ENCODE measurements at regions not wholly inside any gene's neighbourhood (a gene's known extent, or its start where the extent isn't known, plus 50 kb on each side); places are given as distances from the start of the nearest gene placed in this dataset.

DNA sequence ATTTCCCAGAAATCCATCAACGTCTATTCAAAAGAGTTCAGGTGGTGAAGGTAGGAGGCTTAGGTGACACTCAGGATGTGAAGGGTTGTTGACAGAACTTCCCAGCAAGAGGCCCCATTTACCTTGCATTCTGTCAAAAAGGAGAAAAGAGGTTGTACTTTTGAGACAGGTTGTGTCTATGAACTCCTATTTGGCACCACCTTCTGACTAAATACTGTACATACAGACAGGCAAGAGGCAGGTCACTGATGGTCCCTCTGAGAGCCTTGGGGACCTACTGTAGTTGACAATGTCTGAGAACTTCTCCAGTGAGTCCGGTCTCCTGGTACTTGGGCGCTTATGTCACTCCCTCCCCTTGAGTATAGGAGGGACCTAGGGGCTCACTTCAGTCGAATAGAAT lies 479.3 kb upstream of the ZFHX3 start:
- Histone ChIP-seq H3K27ac (ENCODE audit: low read length) (no peak overlapping the region), H3K9me3 (ENCODE audit: insufficient read depth, low read depth, low read length) (no peaks in the 10 kb centered on the region), H3K4me3 (ENCODE audit: low read length) (no peak overlapping the region), H3K36me3 (ENCODE audit: insufficient read depth, low read depth, low read length) (no peaks in the 10 kb centered on the region), H3K9ac (ENCODE audit: low read depth, low read length) (no peak overlapping the region), H3K27me3 (ENCODE audit: insufficient read depth, low read length) (no peaks in the 10 kb centered on the region), H3K4me1 (ENCODE audit: insufficient read depth, low read length) (no peaks in the 10 kb centered on the region; the same call in 1 of the 2 replicates)

DNA sequence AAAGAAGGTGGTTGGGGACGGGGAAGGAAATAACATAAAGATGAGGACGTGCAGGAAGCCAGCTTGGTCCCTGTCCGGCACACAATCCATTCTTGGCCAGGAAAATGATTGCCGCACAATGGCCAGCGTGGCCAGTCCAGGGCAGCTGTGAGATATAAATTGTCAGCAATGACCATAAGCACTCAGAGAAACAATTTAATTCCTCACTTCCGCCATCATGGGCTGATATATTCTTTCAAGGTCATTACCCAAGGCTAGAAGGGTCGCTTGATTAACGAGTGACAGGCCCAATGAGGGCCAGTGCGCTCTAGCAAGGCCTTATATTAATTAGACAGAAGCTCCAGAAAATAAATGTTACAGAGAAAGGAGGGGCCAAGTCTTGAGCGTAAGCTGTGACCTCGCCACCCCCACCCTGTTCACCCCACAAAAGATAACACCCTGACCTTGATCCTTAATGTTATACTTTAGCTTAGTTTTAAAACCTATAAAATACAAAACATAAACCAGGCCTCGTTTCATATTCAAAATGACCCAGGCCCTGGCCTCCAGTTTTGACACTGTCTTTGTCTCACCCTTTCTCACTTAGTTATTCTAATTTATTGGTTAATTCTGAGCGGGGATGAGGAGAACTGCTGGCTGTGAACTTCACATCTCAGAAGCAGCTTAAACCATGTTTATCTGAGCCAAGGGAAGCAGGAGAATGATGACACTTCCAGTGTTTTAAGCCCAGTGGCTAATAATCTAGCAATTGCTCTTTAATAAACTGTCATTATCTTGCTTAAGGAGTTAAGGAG lies 478.3 kb upstream of the ZFHX3 start:
- H3K27ac ChIP-seq (ENCODE audit: low read length): no peak overlapping the region
- H3K36me3 ChIP-seq (ENCODE audit: insufficient read depth, low read depth, low read length): no peaks in the 10 kb centered on the region
- H3K4me3 ChIP-seq (ENCODE audit: low read length): no peak overlapping the region
- H3K9me3 ChIP-seq (ENCODE audit: insufficient read depth, low read depth, low read length): no peaks in the 10 kb centered on the region
- no peaks in the 10 kb centered on the region; the same call in 1 of the 2 replicates for H3K4me1 ChIP-seq (ENCODE audit: insufficient read depth, low read length)
- no peak overlapping the region for H3K9ac ChIP-seq (ENCODE audit: low read depth, low read length)
- no peaks in the 10 kb centered on the region for H3K27me3 ChIP-seq (ENCODE audit: insufficient read depth, low read length)

DNA sequence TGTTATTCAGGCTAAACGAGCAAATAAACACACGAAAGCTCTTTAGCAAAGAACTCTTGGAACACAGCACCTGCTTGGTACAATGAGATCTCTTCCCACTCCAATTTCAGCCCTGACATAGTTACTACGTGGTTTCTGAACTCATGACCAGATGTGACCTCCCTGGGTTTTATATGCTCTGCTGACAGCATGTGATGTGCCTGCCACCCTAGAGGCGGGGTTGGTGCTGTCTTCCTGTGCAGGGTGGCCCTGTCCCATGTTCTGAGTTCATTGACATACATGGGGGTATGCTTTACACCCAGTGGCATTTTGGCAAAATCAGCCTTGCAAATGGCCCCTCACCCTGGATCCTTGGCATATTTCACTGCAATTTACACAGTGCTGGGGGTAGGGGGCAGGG lies 475.3 kb upstream of the ZFHX3 start:
- Histone ChIP-seq H3K4me3 (ENCODE audit: low read length) (no peak overlapping the region), H3K9me3 (ENCODE audit: insufficient read depth, low read depth, low read length) (no peaks in the 10 kb centered on the region), H3K9ac (ENCODE audit: low read depth, low read length) (no peak overlapping the region)

GRCh38 chr16:73521499-73521898 lies 473.6 kb upstream of the ZFHX3 start:
- Histone ChIP-seq H3K4me1 (ENCODE audit: insufficient read depth, low read length) (no peaks in the 10 kb centered on the region; the same call in 1 of the 2 replicates), H3K9me3 (ENCODE audit: insufficient read depth, low read depth, low read length) (no peaks in the 10 kb centered on the region), H3K27me3 (ENCODE audit: insufficient read depth, low read length) (no peaks in the 10 kb centered on the region), H3K36me3 (ENCODE audit: insufficient read depth, low read depth, low read length) (no peaks in the 10 kb centered on the region), H3K27ac (ENCODE audit: low read length) (no peak overlapping the region), H3K9ac (ENCODE audit: low read depth, low read length) (no peak overlapping the region), H3K4me3 (ENCODE audit: low read length) (no peak overlapping the region)

More for the DNA sequence above, 475.3 kb upstream of the ZFHX3 start:
- H3K36me3 ChIP-seq (ENCODE audit: insufficient read depth, low read depth, low read length): no peaks in the 10 kb centered on the region
- no peaks in the 10 kb centered on the region for H3K27me3 ChIP-seq (ENCODE audit: insufficient read depth, low read length)
- H3K4me1 ChIP-seq (ENCODE audit: insufficient read depth, low read length): no peaks in the 10 kb centered on the region; the same call in 1 of the 2 replicates
- no peak overlapping the region for H3K27ac ChIP-seq (ENCODE audit: low read length)

DNA sequence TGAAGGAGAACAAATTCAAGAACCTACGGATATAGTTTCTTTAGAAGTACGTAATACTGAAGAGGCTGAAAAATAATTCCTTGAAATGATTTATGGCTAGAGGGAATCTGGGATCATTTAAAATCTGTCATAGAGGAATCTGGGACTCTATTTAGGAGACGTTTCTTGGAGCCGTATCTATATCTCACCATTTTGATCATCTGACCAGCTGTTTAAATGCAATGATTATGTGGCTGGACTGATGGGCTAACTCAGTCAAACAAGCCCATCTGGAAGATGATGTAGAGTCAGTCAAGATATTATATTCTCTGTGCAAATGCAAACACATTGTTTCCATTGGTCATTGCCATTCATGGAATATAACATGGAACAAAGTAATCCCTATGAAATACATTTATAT lies 467.7 kb upstream of the ZFHX3 start:
- H3K4me3 ChIP-seq (ENCODE audit: low read length): no peak overlapping the region
- H3K36me3 ChIP-seq (ENCODE audit: insufficient read depth, low read depth, low read length): no peaks in the 10 kb centered on the region
- H3K27me3 ChIP-seq (ENCODE audit: insufficient read depth, low read length): no peaks in the 10 kb centered on the region
- no peak overlapping the region for H3K27ac ChIP-seq (ENCODE audit: low read length)
- H3K4me1 ChIP-seq (ENCODE audit: insufficient read depth, low read length): no peaks in the 10 kb centered on the region
- no peak overlapping the region for H3K9ac ChIP-seq (ENCODE audit: low read depth, low read length)
- H3K9me3 ChIP-seq (ENCODE audit: insufficient read depth, low read depth, low read length): no peaks in the 10 kb centered on the region

GRCh38 chr16:73510852-73511251 lies 462.9 kb upstream of the ZFHX3 start:
- H3K4me3 ChIP-seq (ENCODE audit: low read length): no peak overlapping the region
- no peaks in the 10 kb centered on the region for H3K36me3 ChIP-seq (ENCODE audit: insufficient read depth, low read depth, low read length)
- no peak overlapping the region for H3K27ac ChIP-seq (ENCODE audit: low read length)
- H3K9ac ChIP-seq (ENCODE audit: low read depth, low read length): no peak overlapping the region
- no peaks in the 10 kb centered on the region for H3K27me3 ChIP-seq (ENCODE audit: insufficient read depth, low read length)
- H3K4me1 ChIP-seq (ENCODE audit: insufficient read depth, low read length): no peaks in the 10 kb centered on the region
- H3K9me3 ChIP-seq (ENCODE audit: insufficient read depth, low read depth, low read length): no peaks in the 10 kb centered on the region

- Histone ChIP-seq H3K4me1 (ENCODE audit: insufficient read depth, low read length) (no peaks in the 10 kb centered on the region), H3K9me3 (ENCODE audit: insufficient read depth, low read depth, low read length) (no peaks in the 10 kb centered on the region), H3K27me3 (ENCODE audit: insufficient read depth, low read length) (no peaks in the 10 kb centered on the region), H3K36me3 (ENCODE audit: insufficient read depth, low read depth, low read length) (no peaks in the 10 kb centered on the region), H3K27ac (ENCODE audit: low read length) (no peak overlapping the region), H3K4me3 (ENCODE audit: low read length) (no peak overlapping the region), H3K9ac (ENCODE audit: low read depth, low read length) (no peak overlapping the region)
Measured at GRCh38 chr16:73506568-73507056, 458.7 kb upstream of the ZFHX3 start.

DNA sequence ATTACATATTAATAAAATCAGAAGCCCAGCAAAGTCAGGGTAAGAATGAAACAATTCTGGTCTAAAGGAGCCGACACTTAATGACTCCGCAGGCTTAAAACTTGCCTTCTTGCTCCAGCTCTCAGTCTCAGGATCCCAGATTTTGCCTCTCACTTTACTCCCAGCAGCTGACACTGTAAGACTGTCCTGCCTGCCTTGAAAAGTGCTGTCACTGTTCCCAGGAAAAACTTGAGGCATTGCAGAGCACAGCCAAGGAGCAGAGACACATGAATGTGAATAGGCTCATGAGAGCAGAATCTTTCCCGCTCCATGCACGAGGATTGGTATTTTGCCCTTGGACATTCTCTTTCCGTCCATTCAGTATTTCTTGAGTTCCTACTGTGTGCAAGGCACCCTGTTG lies 457.6 kb upstream of the ZFHX3 start:
- H3K9ac ChIP-seq (ENCODE audit: low read depth, low read length): no peak overlapping the region
- H3K4me1 ChIP-seq (ENCODE audit: insufficient read depth, low read length): no peaks in the 10 kb centered on the region
- H3K9me3 ChIP-seq (ENCODE audit: insufficient read depth, low read depth, low read length): no peaks in the 10 kb centered on the region
- no peaks in the 10 kb centered on the region for H3K36me3 ChIP-seq (ENCODE audit: insufficient read depth, low read depth, low read length)
- H3K27ac ChIP-seq (ENCODE audit: low read length): no peak overlapping the region
- H3K4me3 ChIP-seq (ENCODE audit: low read length): no peak overlapping the region
- no peaks in the 10 kb centered on the region for H3K27me3 ChIP-seq (ENCODE audit: insufficient read depth, low read length)

DNA sequence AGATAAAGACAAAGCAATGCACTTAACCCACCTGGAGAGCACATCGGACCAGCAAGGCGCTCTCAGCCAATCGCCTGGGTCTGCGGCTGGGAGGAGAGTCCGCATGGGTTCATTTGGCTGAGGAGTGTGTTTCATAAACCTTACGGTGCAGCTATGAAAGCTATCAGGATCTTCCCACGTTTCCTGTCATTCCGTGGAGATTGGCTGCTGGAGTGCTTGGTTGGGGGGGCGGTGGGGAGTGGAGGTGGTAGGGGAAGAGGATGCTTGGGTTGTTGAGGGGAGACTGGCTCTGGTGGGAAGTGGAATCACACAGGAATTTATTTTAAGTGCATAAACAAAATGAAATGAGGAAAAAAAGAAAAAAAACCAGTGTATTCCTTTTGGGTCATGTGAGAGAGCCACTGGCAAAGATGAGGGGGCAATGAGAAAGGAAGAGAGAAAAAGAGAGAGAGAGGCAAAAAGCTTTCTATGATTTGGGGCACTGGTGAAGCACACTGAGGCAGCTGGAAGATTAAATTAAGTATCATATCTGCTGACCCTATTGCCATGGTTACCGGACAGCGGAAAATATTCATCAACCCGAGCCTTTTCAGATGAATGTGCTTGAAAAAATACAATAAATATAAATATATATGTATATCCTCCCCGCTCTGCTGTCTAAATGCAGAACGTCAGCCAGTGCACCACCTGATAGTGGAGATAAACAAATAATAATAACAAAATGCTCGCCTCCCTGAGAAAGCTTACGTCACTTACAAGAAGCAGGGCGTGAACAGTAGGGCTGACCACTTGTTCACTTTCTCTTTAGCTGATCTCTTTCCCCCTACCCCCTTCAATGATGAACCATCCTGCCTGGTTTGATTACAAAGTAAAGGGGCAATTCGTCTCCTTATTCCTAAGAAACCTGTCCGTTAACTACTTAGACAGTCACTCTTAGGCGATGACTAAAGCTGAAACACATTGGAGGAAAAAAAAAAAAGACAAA lies 457.0 kb upstream of the ZFHX3 start:
- H3K27me3 ChIP-seq (ENCODE audit: insufficient read depth, low read length): no peaks in the 10 kb centered on the region
- no peak overlapping the region for H3K27ac ChIP-seq (ENCODE audit: low read length)
- H3K4me3 ChIP-seq (ENCODE audit: low read length): no peak overlapping the region
- no peaks in the 10 kb centered on the region for H3K36me3 ChIP-seq (ENCODE audit: insufficient read depth, low read depth, low read length)
- no peak overlapping the region for H3K9ac ChIP-seq (ENCODE audit: low read depth, low read length)
- no peaks in the 10 kb centered on the region for H3K4me1 ChIP-seq (ENCODE audit: insufficient read depth, low read length)
- H3K9me3 ChIP-seq (ENCODE audit: insufficient read depth, low read depth, low read length): no peaks in the 10 kb centered on the region

DNA sequence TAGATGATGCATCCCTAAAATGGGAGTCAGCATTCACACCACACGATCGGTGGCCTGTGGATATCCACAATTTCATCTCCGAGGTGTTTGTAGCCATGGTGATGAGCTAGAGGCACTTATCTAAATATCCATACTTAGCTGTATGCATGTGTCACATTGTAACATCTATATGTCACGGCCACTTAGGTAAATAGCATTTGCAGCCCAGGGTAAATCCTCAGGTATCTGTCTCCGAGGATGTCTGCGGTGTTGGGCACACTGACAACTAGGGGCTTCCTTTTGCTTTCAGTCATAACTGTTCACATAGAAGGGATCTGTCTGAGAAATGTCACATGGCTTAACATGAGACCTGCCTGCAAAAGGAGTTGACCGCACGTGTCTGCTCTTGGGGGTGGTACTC lies 455.2 kb upstream of the ZFHX3 start:
- no peaks in the 10 kb centered on the region for H3K27me3 ChIP-seq (ENCODE audit: insufficient read depth, low read length)
- no peak overlapping the region for H3K27ac ChIP-seq (ENCODE audit: low read length)
- H3K36me3 ChIP-seq (ENCODE audit: insufficient read depth, low read depth, low read length): no peaks in the 10 kb centered on the region
- H3K4me3 ChIP-seq (ENCODE audit: low read length): no peak overlapping the region
- H3K9ac ChIP-seq (ENCODE audit: low read depth, low read length): no peak overlapping the region
- H3K4me1 ChIP-seq (ENCODE audit: insufficient read depth, low read length): no peaks in the 10 kb centered on the region
- H3K9me3 ChIP-seq (ENCODE audit: insufficient read depth, low read depth, low read length): no peaks in the 10 kb centered on the region

- Histone ChIP-seq H3K27me3 (ENCODE audit: insufficient read depth, low read length) (no peaks in the 10 kb centered on the region), H3K4me3 (ENCODE audit: low read length) (no peak overlapping the region), H3K36me3 (ENCODE audit: insufficient read depth, low read depth, low read length) (no peaks in the 10 kb centered on the region), H3K27ac (ENCODE audit: low read length) (no peak overlapping the region), H3K4me1 (ENCODE audit: insufficient read depth, low read length) (no peaks in the 10 kb centered on the region), H3K9ac (ENCODE audit: low read depth, low read length) (no peak overlapping the region), H3K9me3 (ENCODE audit: insufficient read depth, low read depth, low read length) (no peaks in the 10 kb centered on the region)
Measured at GRCh38 chr16:73499276-73499675, 451.3 kb upstream of the ZFHX3 start.

Measured in iPS-20b (cell line).